Brain pericyte (primary cell): ENCODE measurements at regions not wholly inside any gene's neighbourhood (a gene's known extent, or its start where the extent isn't known, plus 50 kb on each side); places are given as distances from the start of the nearest gene placed in this dataset.
"Not testable (repeated sequence)": the region's sequence is repeated elsewhere in the genome, so short reads cannot be mapped to it uniquely, and the experiment has no call there.

Experiments
- DNase-seq: peaks from one replicate; pipeline ENCODE4 v3.0.0-alpha.2; 2012; ENCODE audit warnings: low read depth, low spot score

DNA sequence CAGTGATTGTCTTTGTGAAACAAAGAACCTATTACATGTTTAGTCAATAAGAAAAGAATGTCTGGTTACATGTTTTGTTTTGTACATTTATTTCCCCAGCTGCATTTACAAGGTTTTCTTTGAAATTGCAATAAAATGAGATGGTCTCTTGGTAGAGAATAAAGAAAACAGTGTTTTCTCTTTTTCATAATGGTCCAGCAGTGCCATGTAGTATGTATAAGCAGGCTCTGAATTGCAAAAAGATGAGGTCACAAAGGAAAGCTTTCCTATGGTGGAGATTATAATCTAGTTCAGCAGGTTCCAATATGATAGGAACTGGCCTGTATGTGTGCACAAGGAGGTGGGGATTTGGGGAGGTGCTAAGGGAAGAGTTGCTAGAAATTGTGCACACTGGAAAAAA, 1417.3 kb downstream of the STIM2 start:
- no peak for DNase-seq

- DNase-seq = no peak
These were observed 1418.0 kb downstream of the STIM2 start for GRCh38 chr4:28278676-28279075.

- DNase-seq = no peak
These were observed 1418.6 kb downstream of the STIM2 start for GRCh38 chr4:28279249-28279648.

GRCh38 chr4:28286266-28286665, 1425.6 kb downstream of the STIM2 start:
- DNase-seq = not testable (repeated sequence)

GRCh38 chr4:28287831-28288233, 1427.2 kb downstream of the STIM2 start:
- peak; percentile 45 for DNase-seq

- no peak for DNase-seq
These were observed 1435.6 kb downstream of the STIM2 start for GRCh38 chr4:28296239-28296638.

DNA sequence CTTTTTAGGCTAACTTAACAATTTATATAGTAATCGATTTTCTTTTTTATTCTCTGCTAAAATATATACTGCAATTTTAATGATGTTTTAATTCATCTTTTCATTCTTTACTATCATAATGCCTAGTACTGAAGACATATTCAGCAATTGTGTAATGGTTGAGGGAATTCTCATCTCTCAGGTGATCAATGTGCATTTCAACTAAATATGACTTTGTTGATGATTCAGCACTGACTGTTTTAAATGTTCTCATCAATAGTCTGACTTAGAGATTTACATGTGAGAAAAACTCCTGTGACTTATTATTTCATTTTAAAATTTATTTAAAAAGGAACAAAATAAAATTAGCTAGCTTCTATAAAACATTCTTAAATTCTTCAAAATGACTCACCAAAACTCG, 1450.3 kb downstream of the STIM2 start:
- DNase-seq = no peak

- not testable (repeated sequence) for DNase-seq
These were observed 1451.9 kb downstream of the STIM2 start for GRCh38 chr4:28312497-28312896.

- no peak for DNase-seq
These were observed 1453.4 kb downstream of the STIM2 start for GRCh38 chr4:28313729-28314713.

- DNase-seq = no peak
These were observed 1456.6 kb downstream of the STIM2 start for GRCh38 chr4:28317221-28317620.

DNA sequence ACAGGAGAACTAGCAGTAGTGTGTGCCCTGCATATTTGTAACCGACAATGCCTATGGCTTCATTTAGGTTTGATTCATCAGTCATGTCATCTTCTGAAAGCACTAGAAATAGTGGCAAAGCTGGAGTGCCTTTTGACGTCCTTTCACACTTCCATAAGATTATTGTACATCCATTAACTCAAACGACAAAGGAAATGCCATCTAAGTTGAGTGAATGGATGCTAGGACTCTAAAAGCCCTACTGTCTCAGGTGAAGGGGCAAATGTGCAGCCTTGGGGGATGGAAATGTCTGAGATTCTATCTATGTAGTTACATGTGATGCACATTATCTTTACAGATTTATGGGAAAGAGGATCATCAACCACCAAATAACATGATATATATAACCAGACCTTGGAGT, 1473.6 kb downstream of the STIM2 start:
- no peak for DNase-seq

- no peak for DNase-seq
These were observed 1481.1 kb downstream of the STIM2 start for GRCh38 chr4:28341784-28342183.

- DNase-seq = no peak
These were observed 1489.8 kb downstream of the STIM2 start for GRCh38 chr4:28350485-28350884.

GRCh38 chr4:28351102-28351501, 1490.5 kb downstream of the STIM2 start:
- DNase-seq = no peak

DNA sequence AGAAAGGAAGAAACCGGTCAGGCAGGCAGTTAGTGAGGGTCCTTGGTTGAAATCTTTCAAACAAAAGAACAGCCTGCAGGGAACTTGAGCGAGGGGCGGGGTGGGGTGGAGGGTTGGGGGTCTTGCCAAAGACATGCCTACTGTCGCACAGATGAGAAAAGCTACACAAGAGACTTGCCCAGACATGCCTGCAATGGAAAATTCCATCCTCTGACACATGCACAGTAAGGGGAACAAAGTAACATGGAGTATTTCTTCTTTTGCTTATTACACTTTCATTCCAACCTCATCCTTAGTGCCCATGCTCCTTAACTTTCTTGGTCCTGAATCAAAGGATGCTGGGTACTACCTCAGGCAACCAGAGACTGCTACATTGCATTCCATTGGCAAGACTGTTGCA, 1491.2 kb downstream of the STIM2 start:
- DNase-seq = no peak

GRCh38 chr4:28354880-28355656, 1494.4 kb downstream of the STIM2 start:
- DNase-seq = no peak

DNA sequence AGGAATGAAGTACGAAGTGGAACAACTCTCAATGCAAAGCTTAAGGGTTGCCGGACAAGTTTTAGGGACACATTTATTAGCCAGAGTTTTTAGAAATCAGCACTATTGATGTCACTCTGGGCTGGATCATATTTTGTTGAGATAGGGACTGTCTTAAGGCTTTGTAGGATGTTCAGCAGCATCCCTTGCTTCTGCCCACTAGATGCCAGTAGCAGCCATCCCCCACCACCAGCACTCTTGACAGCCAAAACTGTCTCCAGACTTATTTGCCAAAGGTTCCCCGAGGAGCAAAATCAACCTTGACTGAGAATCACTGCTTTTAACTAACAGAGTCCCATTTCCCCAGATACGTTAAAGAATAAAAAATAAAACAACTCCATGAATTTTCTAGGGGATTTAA, 1497.3 kb downstream of the STIM2 start:
- no peak for DNase-seq

- no peak for DNase-seq
These were observed 1498.0 kb downstream of the STIM2 start for GRCh38 chr4:28358606-28359005.

GRCh38 chr4:28360681-28361080, 1500.0 kb downstream of the STIM2 start:
- no peak for DNase-seq

GRCh38 chr4:28362169-28362568, 1501.5 kb downstream of the STIM2 start:
- no peak for DNase-seq

DNA sequence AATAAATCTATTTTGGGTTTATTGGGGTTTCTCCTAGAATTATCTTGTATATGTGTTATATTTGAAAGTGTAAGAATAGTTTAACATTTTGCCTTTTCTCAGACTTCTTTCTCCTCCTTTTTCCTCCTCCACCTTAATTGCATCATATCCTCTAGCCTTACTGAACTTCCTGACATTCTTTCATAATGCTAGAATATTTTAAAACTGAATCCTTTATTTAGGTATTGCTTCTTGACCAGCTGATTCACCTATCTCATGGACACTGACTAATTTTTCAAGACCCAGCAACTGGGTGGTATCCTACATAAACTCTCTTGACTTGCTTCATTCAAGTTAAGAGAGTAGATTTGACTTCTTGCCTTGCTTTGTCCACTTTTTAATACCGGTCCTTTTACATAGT, 1508.9 kb downstream of the STIM2 start:
- no peak for DNase-seq

GRCh38 chr4:28373191-28373590, 1512.5 kb downstream of the STIM2 start:
- no peak for DNase-seq

DNA sequence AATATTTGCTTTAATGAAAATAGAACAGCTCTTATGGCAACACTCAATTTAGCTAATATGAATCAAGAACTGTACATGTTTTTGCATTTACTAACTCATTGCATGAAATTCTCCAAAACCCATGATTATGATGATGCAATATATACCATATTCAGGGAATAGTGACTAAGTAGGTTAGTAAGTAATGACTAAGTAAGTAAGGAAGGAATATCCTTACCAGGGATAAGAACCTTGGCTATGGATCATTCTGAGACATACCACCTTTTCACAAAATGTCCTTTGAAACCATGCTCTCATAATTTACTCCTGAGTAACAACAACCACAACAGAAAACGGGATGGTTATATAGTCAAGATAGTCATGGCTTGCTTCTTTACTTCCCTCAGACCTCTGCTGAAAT, 1513.0 kb downstream of the STIM2 start:
- DNase-seq = no peak
